PC-9 (cell line): ENCODE measurements at regions not wholly inside any gene's neighbourhood (a gene's known extent, or its start where the extent isn't known, plus 50 kb on each side); places are given as distances from the start of the nearest gene placed in this dataset.

Experiments
- EZH2 ChIP-seq: fragments of 200-600 bp; sonication (generic); IDR thresholded peaks from 2 replicates; pipeline ENCODE4 v1.8.0; 2017; ENCODE audit warnings: antibody characterized with exemption, low read depth
- TF ChIP-seq, protein P1 (sequence below): fragments of 200-600 bp; sonication (generic); conservative IDR thresholded peaks from 2 replicates; pipeline ENCODE4 v1.6.1; 2017; ENCODE audit warnings: mixed run types, antibody characterized with exemption, mild to moderate bottlenecking, moderate library complexity

DNA sequence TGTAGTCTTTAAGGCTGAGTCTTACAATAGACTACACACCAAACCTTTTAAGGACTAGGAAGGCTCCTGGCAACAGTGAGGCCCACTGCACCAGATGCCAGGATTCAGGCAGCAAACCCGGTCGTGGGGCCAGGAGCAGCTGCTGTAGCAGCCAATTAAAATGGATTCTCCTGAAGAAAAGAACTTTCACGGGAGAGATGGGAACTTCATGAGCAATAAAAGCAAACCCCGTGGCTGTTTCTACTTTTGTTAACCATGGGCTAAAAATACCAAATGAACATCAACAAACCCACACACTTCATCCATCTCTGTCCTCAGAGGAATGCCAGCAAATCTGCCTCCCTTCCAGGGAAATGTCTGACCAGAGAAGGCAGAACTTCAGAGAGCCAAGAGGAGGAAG lies 101.4 kb downstream of the BTC start:
- TF ChIP-seq EZH2: no peak
- TF ChIP-seq, protein P1, sequence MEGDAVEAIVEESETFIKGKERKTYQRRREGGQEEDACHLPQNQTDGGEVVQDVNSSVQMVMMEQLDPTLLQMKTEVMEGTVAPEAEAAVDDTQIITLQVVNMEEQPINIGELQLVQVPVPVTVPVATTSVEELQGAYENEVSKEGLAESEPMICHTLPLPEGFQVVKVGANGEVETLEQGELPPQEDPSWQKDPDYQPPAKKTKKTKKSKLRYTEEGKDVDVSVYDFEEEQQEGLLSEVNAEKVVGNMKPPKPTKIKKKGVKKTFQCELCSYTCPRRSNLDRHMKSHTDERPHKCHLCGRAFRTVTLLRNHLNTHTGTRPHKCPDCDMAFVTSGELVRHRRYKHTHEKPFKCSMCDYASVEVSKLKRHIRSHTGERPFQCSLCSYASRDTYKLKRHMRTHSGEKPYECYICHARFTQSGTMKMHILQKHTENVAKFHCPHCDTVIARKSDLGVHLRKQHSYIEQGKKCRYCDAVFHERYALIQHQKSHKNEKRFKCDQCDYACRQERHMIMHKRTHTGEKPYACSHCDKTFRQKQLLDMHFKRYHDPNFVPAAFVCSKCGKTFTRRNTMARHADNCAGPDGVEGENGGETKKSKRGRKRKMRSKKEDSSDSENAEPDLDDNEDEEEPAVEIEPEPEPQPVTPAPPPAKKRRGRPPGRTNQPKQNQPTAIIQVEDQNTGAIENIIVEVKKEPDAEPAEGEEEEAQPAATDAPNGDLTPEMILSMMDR: no peak
